ENCODE measurements at regions not wholly inside any gene's neighbourhood (a gene's known extent, or its start where the extent isn't known, plus 50 kb on each side); places are given as distances from the start of the nearest gene placed in this dataset.
"Not testable (repeated sequence)": the region's sequence is repeated elsewhere in the genome, so short reads cannot be mapped to it uniquely, and the experiment has no call there.

DNA sequence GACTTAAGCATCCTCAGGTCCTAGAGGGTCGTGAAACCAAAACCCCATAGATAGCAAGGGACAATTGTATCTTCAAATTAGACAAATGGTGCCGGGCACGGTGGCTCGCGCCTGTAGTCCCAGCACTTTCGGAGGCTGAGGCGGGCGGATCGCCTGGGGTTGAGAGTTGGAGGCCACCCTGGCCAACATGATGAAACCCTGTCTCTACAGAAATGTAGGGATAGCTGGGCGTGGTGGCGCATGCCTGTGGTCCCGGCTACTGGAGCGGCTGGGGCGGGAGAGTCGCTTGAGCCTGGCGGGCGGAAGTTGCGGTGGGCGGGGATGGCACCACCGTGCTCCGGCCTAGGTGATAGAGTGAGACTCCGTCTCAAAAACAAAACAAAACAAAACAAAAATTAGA, 780.6 kb downstream of the BRINP3 start:
- DNase-seq, result no peak

DNA sequence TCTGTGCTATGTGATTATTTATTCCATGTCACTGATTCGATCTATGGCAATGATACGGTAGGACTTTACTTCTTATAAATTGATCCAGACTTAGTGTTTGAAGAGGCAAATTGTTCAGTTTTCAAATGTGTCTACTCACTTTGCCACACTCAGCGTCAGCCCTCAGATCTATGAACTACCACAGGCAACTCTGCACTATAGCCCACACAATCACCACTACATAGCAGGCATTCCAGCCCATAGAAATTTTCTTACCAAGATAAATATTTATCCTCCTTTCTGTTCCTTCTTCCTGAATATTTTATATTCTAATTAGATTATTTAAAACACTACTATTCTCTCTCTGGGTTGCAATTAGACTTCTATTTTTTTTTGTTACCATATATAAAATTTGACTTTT, 776.1 kb downstream of the BRINP3 start:
- DNase-seq, result peak; percentile 49

DNA sequence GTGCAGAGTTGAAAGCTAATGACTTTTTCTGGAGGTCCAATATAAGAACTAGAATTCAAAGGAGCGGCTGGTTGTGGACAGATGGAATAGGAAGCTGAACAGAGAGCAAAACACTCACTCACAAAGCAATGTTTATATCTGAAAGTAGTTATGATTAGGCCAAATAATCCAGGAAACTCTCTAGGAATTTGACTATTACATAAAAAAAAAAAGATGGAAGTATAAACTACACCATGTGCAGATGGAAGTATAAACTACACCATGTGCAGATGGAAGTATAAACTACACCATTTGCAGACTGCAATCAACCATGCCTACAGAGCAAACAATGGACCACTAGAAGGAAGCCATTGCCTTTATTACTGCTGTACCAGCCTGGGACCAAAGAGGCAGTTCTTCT, 771.1 kb downstream of the BRINP3 start:
- DNase-seq, result peak; percentile 44

DNA sequence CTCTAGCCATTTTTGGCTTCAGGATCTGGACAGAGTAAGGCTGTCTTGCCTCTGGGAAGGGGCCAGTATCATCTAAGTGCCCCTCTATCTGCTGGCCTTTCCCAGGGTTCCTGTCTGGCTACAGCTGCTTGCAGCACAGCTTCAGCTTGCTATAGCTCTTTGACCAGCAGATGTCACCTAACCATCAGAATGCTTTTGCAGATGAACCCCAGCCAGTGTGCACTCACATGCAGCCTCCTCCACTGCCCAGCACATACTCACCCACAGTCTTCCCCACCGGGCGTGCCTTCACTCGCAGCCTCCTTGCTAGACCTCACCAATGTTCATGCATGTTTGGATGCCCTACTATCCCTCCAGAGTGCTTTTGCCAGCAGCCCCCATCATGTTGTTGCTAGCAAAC, 769.0 kb downstream of the BRINP3 start:
- peak; percentile 79 for DNase-seq

DNA sequence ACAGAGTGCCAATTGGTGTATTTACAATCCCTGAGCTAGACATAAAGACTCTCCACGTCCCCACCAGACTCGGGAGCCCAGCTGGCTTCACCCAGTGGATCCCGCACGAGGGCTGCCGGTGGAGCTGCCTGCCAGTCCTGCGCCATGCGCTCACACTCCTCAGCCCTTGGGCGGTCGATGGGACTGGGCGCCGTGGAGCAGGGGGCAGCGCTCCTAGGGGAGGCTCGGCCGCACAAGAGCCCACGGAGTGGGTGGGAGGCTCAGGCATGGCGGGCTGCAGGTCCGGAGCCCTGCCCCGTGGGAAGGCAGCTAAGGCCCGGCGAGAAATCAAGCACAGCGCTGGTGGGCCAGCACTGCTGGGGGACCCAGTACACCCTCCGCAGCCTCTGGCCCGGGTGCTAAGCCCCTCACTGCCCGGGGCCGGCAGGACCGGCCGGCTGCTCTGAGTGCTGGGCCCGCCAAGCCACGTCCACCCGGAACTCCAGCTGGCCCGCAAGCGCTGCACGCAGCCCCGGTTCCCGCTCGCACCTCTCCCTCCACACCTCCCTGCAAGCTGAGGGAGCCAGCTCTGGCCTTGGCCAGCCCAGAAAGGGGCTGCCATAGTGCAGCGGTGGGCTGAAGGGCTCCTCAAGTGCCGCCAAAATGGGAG, 759.4 kb downstream of the BRINP3 start:
- DNase-seq, result not testable (repeated sequence)

DNA sequence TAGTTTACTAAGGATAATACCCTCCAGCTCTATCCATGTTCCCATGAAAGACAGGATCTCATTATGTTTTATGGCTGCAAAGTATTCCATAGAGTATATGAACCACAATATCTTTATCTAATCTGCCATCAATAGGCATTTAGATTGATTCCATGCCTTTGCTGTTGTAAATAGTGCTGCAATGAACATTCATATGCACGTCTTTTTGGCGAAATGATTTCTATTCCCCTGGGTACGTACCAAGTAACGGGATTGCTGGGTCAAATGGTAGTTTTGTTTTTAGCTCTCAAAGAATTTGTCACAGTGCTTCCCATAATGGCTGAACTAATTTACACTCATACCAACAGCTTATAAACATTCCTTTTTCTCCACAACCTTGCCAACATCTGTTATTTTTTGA, 750.9 kb downstream of the BRINP3 start:
- DNase-seq, result no peak

DNA sequence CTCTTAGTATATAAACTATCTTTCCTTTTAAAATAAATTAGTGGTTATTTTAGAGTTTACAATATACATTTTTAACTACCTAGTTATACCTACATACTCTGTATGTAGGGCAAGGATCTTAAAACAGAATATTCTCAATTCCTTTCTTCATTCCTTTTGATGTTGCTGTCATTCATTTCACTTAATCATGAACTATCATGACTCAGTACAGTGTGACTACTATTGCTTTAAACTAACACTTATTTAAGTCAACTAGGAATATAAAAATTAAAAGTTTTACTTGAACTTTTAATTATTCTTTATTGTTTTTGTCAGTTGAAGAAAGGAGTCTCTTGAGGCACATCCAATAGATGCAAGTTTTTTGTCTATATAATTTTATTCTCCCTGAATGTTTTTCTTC, 726.4 kb downstream of the BRINP3 start:
- no peak for DNase-seq

DNA sequence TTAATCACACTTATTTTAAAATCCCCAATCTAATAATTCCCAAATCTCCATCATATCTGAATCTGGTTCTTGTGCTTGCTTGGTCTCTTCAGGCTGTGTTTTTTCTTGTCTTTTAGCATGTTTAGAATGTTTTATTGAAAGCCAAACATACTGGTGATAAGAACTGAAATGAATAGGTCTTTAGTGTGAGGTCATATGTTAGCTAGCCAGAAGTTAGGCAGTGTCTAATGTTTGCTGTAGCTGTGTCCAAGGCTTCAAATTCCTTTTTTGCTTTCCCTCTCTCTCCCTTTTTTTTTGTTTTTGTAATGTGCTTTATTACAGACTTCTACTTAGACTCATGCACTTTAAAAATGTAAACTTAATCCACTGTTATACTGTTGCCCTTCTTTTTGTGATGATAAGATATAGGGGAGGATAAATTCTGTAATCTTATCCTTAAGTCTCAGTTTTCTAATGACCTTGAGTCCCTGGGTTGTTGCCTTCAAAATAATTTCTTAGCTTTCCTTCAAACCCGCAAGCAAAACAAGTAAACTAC, 725.1 kb downstream of the BRINP3 start:
- DNase-seq, result no peak

DNA sequence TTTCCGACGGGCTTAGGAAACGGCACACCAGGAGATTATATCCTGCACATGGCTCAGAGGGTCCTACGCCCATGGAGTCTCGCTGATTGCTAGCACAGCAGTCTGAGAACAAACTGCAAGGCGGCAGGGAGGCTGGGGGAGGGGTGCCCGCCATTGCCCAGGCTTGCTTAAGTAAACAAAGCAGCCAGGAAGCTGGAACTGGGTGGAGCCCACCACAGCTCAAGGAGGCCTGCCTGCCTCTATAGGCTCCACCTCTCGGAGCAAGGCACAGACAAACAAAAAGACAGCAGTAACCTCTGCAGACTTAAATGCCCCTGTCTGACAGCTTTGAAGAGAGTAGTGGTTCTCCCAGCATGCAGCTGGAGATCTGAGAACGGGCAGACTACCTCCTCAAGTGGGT, 722.6 kb downstream of the BRINP3 start:
- DNase-seq, result not testable (repeated sequence)

DNA sequence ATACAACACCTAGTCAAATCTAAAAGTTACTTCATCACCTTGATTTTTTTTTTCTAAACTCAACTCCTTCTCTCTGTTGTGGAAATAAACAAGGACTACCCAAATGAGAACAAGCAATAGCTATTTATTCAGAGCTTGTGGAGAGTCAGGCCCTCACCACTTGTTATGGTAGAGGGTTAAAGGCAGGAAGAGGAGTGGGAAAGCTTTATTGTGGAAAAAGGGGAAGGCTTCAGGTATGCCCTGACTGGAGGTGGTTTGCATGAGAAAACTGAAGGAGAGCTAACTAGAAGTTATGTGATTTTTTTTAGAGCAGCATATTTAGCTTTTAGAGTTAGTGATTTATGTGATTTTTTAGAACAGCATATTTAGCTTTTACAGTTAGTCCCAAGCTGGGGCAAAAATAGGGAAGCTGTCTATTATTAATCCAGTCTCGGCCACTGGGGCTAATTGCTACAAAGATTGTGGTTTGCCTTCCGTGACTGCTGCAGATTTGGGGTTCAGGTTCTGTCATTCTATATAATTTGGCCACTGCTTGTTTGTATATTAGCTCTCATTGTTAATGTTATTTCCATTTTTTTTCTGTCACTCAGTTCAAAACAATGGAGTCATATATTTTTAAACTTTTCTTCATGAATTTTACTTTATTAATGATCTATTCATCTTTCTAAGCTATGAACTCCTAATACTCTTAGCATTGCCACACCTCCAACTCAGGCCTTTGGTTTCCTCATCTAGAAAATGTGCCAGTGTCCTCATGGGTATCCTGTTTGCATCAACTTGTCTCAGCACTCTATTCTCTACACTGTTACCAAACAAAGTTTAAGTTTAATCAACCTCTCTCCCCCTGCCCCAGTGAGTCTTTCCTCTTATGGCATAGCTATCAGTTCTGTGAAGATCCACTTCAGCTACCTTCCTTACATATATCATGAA, 713.0 kb downstream of the BRINP3 start:
- DNase-seq, result no peak

DNA sequence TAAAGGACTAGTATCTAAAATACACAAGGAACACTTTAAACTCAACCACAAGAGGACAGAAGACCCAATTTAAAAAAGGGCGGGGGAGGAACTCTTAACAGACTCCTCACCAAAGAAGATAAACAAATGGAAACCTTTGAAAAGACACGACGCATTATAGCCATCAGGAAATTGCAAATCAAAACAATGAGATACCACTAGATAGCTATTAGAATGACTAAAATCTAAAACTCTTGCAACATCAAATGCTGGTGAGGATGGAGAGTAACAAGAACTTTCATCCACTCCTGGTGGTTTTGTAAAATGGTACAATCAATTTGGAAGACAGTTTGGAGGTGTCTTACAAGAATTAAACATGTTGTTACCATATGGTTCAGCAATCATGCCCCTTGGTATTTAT, 708.2 kb downstream of the BRINP3 start:
- DNase-seq, result no peak

DNA sequence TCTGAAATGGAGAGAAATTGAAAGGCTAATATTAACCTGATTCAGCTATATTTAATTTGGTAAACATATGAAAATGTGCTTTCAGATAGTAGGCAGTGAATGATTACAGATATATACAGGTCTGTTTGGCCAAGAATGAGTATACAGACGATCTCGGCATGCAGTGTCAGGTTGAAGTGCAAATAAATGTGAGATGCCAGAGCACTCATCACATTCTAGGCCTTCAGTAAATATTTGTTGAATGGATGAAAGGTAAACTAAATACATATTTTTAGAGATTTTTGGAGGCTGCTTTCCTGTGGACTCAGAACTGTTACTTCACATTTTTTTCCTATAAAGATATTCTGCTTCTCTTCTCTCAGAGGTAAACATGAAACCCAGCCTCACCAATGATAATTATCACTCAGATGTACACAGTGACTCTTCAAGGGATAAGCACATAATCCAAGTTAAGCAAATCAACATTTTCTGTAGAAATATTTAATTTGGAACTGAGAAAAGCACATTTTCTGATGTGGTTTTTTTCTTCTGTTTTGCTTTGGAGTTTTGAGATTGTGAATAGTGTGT, 702.9 kb downstream of the BRINP3 start:
- DNase-seq, result no peak

DNA sequence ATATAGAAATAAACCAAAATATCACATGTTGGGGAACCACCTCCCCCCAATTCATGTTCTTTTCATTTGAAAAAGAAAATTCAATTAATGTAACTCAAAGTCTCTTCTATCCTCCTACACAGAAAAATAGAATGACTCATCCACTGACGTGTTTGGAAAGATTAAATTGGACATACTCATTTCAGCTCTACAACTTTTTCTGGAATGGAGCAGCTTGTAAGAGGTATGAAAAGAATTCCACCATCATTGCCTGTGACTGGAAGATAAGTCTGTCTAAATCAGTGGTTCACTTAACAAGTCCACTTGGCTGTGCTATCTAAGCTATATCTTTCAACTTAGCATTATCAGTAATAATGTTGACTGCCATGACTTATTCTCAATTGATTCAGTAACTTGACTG, 702.3 kb downstream of the BRINP3 start:
- DNase-seq, result no peak

DNA sequence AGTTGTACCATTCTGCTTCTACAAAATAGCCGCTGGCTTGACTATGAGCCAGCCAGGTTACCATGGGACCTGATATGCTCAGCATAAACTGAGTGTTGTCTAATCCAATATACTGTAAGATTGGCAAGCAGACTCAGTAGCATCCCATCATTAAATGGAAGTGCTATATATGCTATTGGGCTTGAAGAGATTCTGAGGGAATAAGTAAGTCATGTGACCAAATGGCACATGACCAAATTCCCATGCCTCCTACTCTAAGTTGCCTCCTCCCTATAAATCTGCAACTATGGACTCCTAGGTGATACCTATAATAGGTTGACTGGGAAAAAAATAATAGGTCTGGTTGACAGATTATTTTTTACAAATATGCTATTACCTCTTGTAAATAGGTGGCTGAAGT, 698.6 kb downstream of the BRINP3 start:
- no peak for DNase-seq

DNA sequence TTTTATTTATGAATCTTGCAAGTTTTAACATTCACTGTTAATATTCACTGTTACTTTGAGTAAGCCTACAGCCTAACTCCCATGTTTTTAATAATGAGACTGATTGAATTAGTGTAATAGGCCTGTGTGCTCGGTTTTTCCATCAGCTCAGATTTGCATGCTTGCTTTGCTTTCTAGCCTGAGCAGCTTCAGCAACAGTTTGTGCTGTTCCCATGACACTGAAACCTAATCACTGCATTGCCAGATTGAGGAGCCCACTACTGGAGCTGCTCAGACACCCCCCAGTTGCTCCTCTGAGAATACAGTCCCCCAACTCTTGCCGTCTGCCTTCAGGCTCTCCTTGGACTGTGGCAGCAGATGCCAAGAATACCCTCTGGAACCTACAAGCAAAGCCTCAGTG, 695.4 kb downstream of the BRINP3 start:
- peak; percentile 42 for DNase-seq

DNA sequence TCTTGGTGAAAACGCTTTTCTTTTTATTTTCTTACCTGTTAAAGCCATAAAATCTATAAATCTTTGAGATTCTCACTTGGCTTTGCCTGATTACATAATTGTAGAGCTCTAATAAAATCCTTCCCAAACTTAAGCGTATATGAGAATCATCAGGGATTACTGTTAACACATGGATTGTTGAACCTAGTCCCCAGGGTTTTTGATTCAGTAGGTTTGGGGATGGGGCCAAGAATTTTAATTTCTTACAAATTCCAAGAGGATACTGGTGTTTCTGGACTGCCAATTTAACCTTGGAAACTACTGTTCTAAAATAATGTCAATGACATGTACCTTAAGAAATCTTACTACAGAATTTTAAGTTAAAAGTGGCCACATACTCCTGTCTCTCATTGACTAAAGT, 694.2 kb downstream of the BRINP3 start:
- DNase-seq, result no peak

DNA sequence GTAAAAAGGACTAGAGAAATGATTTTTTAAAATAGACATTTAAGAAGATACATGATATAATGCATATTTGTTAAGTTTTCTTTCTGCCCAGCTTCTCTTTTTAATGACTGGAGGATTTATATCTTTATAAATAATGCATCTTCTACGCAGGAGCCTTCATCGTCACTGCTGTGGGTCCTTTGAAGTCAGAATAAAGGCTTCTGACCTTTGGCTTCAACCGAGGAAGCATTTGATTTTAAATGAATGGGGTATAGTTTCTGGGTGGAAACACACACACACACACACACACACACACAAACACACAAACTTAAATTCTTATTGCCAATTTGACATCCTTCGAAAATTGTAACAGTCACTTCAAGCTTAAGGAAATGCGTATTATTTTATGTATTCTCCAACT, 690.9 kb downstream of the BRINP3 start:
- no peak for DNase-seq

DNA sequence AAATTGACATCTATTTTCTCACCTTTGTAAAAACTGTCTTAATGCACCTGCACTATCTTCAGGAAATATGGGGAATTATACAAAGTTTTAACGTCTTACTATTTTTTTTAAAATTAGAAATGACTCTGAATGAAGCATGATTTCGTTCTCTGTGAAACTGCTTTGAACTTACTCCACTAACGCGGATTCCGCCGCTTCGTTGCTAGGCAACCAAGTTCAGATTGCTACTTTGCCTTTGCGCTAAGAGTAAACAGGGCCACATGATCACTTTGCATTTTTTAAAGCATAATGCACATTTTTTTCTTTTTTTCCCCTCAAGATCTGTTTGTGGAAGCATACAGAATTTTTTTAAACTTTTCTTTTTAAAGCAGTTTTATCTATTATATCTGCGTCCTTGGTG, 690.5 kb downstream of the BRINP3 start:
- no peak for DNase-seq

DNA sequence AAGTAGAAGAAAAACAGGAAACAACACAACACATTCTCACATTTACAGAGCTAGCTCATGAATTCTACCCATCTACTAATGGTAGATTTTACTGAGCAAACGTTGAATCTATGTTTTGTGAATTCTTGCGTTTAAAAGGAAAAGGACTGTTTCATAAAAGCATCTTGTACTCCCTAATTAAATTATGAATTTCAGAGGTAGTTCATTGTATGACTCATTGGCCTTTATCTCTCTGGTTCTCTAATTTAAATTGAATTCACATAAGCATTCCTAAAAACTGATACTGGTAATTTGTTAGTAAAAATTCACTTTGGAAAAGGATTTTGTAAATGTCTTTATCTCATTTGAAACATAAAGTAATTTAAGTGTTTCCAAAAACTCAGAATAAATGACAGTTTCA, 687.3 kb downstream of the BRINP3 start:
- no peak for DNase-seq

DNA sequence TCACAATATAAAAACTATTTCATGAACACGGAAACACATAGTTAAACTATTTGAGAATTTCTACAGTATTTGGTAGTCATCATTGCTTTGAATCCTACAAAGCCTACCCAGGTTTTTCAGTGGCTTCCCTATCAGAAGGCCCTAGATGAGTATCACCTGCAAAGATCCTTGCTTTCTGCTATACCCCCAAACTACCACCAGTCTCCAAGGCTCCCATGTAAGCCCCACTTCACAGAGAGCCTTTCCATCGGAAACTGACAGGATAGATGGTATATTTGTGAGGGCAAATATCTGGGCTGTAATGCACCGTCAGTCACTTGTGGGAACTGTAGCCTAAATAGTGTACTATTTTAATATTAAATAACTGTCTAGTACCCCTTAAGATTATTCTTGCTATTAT, 674.3 kb downstream of the BRINP3 start:
- DNase-seq, result peak; percentile 40

DNA sequence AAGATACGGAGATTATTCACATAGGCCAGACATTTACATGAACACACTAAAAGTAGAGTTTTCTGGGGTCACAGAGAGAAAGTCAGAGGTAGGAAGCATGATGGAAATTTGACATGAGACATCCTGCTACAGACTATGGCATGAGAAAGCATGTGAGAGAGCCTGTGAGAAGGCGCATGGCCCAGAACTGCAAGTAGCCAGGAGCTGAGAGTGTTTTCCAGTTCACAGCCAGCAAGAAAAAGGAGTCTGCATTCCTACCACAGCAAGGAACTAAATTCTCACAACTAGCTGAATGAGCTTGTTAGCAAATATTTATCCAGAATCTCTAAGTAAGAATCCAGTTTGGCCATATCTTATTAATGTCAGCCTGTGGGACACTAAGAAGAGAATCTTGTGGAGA, 673.3 kb downstream of the BRINP3 start:
- DNase-seq, result no peak

DNA sequence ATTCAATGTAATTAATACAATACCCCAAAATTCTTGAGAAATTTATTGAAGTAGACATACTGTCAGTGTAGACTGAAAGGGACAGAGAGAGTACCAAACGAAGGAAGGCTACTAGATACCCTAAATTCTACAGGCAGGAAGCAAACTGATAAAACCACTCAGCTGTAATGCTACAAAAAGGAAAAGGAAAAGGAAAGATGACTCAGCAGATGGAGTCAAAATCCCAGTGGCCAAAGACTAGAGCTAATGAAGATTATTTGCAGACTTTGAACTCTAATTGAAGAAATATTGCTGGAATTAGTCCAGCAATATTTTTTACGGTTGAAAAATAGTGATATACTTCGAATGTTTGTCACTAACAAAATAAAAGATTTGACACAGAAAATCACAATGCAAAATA, 671.9 kb downstream of the BRINP3 start:
- DNase-seq, result peak; percentile 18

DNA sequence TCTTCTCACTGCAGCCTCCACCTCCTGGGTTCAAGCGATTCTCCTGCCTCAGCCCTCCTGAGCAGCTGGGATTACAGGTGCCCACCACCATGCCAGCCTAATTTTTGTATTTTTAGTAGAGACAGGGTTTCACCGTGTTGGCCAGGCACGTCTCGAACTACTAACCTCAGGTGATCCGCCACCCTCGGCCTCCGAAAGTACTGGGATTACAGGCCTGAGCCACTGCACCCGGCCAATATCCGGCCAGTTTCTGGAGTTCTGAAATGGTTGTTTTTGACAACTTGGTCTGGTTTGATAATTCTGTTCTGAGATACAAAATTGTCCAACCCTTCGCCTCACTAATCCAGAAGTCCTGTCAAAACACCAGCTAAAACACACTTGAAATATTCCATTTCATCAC, 667.0 kb downstream of the BRINP3 start:
- not testable (repeated sequence) for DNase-seq

DNA sequence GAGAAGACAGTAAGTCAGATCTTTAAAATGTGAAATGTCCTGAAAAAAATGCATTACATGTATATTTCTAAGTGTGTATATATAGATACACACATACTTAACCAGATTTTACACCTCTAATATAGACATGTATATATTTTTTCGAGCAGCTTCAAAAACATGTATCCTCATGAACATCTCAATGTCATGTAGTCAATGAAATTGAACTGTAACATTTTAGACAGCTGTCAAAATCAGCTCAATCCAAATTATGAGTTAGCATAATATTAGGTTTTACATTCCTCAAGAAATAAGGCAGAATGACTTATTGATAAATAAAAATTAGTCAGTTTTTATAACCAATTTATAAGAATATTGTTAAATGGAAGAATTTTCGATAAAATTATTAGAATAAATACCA, 665.7 kb downstream of the BRINP3 start:
- no peak for DNase-seq

Data from NCI-H69 (cell line).